Sigmoid colon (tissue), 4 donors: ENCODE measurements at regions not wholly inside any gene's neighbourhood (a gene's known extent, or its start where the extent isn't known, plus 50 kb on each side); places are given as distances from the start of the nearest gene placed in this dataset.

Source experiments
- CTCF ChIP-seq, 4 experiments: fragments of 450-650 bp in 3 of 4; fragments of 200-600 bp in 1 of 4; IDR thresholded peaks; one replicate each; pipeline ENCODE4 v1.5.1; 2016 to 2019; ENCODE audit warnings: antibody characterized with exemption in 4 of 4, mild to moderate bottlenecking in 3 of 4, moderate library complexity in 2 of 4
- EP300 ChIP-seq, 4 donors: sonication (generic); formaldehyde crosslinking; IDR thresholded peaks; one replicate each; pipeline ENCODE4 v1.6.1; 2017; ENCODE audit warnings: antibody characterized with exemption in 4 of 4

- TF ChIP-seq CTCF (IDR thresholded peaks at IDR 0.05) (no peak), EP300 (IDR thresholded peaks at IDR 0.05) (no peak)
Observed at GRCh38 chr18:30094556-30094955, 948.0 kb downstream of the DSC3 start.
